Vagina (tissue), 2 donors: ENCODE measurements at regions not wholly inside any gene's neighbourhood (a gene's known extent, or its start where the extent isn't known, plus 50 kb on each side); places are given as distances from the start of the nearest gene placed in this dataset.

Source experiments
- CTCF ChIP-seq, 3 experiments: fragments of 450-650 bp in 2 of 3; fragments of 200-600 bp in 1 of 3; sonication (generic) in 1 of 3; IDR thresholded peaks; one replicate each; pipeline ENCODE4 v1.5.1; 2017 to 2019; ENCODE audit warnings: antibody characterized with exemption in 3 of 3, mild to moderate bottlenecking in 2 of 3, moderate library complexity in 2 of 3
- POLR2A ChIP-seq, 2 donors: fragments of 450-650 bp; IDR thresholded peaks; one replicate each; pipeline ENCODE4 v1.6.1; 2017; ENCODE audit warnings: antibody characterized with exemption in 2 of 2, mild to moderate bottlenecking in 2 of 2, moderate library complexity in 2 of 2

DNA sequence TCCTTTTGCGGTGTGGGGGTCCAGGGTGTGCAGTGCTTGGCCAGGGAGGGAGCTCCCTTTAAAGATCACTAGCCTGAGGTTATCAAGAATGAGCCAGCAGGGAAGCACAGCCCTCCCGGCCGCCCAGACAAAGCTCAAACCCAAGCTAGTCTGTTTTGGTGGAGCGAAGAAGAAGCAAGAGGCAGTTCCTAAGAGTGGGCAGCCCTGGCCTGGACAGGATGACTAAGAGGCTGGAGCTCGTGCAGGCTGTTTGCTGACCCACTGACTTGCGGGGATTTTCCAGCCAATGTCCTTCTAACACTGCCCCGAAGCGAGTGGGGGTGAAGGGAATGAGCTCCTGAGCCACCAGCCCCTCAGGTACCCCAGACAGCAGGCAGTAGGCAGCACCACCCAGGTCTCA lies 134.4 kb downstream of the COPRS start:
- TF ChIP-seq POLR2A (IDR thresholded peaks at IDR 0.05) (no peak), CTCF (IDR thresholded peaks at IDR 0.05) (no peak)
